ENCODE measurements at regions not wholly inside any gene's neighbourhood (a gene's known extent, or its start where the extent isn't known, plus 50 kb on each side); places are given as distances from the start of the nearest gene placed in this dataset.

DNA sequence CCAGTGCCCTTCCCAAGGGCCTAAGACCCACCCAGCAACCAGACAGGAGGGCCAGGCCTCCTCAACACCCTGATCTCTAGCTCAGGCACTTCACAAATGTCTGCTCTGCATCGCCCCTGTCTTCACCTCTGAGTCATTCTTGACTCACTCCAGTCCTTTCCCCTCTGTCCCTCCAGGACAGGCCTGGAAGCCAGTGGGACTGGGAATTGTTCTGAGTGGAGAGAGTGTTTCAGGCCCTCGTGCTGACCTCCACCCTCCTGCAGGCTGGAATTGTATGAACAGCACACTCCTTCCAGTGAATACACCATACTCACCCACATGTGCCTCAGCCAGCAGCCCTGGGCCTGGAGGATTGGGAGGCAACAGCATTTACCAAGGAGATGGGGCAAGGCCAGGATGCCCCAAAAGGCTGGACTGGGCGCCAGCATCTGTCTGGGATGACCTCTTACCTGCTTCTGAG lies 304.2 kb downstream of the CYP26B1 start:
- TF ChIP-seq POLR2AphosphoS5 (IDR thresholded peaks at IDR 0.05): no peak
- TF ChIP-seq, protein P1, sequence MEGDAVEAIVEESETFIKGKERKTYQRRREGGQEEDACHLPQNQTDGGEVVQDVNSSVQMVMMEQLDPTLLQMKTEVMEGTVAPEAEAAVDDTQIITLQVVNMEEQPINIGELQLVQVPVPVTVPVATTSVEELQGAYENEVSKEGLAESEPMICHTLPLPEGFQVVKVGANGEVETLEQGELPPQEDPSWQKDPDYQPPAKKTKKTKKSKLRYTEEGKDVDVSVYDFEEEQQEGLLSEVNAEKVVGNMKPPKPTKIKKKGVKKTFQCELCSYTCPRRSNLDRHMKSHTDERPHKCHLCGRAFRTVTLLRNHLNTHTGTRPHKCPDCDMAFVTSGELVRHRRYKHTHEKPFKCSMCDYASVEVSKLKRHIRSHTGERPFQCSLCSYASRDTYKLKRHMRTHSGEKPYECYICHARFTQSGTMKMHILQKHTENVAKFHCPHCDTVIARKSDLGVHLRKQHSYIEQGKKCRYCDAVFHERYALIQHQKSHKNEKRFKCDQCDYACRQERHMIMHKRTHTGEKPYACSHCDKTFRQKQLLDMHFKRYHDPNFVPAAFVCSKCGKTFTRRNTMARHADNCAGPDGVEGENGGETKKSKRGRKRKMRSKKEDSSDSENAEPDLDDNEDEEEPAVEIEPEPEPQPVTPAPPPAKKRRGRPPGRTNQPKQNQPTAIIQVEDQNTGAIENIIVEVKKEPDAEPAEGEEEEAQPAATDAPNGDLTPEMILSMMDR (IDR thresholded peaks at IDR 0.05): no peak
- TF ChIP-seq EP300 (IDR thresholded peaks at IDR 0.05): no peak
- no peak for TF ChIP-seq POLR2A (IDR thresholded peaks at IDR 0.05)
- no peak overlapping the region for H3K4me3 ChIP-seq
- no peaks in the 10 kb centered on the region for H3K9me3 ChIP-seq
- H3K27ac ChIP-seq: no peak overlapping the region
- H3K4me1 ChIP-seq: no peaks in the 10 kb centered on the region
- no peak for DNase-seq (ENCODE audit: low spot score in 2 of 2)
- no peaks in the 10 kb centered on the region for H3K27me3 ChIP-seq
- no peaks in the 10 kb centered on the region for H3K36me3 ChIP-seq
- WGBS: 69% methylated on average over 3 of the region's 3 CpGs

DNA sequence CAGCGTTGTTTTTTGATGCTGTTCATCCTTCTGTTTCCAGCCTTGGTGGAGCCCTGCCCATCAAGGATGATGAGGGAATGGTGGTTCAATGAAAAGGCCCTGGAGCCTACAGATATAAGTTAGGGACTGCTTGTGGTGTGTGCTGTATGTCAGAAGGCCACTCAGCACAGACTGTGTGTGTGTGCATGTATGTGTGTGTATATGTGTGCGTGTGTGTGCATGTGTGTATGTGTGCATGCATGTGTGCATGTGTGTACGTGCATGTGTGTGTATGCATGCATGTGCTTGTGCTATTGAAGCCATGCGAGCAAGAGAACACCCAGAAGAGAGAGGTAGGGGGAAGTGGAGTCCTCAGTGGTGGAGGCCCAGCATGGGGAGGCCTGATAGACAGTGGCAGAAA lies 304.9 kb downstream of the CYP26B1 start:
- WGBS: 98% methylated on average over 4 of the region's 4 CpGs
- DNase-seq (ENCODE audit: low spot score in 2 of 2): peak in 1 of 2 donors; percentile 2
- TF ChIP-seq, protein P1 (IDR thresholded peaks at IDR 0.05): no peak
- TF ChIP-seq EP300 (IDR thresholded peaks at IDR 0.05): no peak
- TF ChIP-seq POLR2A (IDR thresholded peaks at IDR 0.05): no peak
- TF ChIP-seq POLR2AphosphoS5 (IDR thresholded peaks at IDR 0.05): no peak

DNA sequence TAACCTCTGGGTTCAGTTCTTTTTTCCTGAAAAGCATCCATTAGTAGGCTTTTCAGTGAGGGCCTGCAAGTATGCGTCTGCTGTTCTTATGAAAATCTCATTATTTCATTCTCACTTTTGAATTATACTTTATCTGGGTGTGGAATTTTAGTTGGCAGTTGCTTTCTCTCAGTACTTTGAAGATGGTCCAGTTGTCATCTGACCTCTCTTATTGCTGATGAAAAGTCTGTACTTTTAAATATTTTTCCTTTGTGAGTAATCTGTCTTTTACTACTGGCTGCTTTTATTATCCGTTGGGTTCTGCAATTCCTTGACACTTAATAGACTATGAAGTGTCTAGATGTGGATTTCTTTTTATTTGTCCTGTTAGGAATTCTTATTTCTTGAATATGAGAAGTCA lies 307.8 kb downstream of the CYP26B1 start:
- H3K36me3 ChIP-seq: no peaks in the 10 kb centered on the region
- no peaks in the 10 kb centered on the region for H3K27me3 ChIP-seq
- H3K4me3 ChIP-seq: no peak overlapping the region
- TF ChIP-seq EP300 (IDR thresholded peaks at IDR 0.05): no peak
- TF ChIP-seq, protein P1 (IDR thresholded peaks at IDR 0.05): no peak
- TF ChIP-seq POLR2A (IDR thresholded peaks at IDR 0.05): no peak
- no peak for TF ChIP-seq POLR2AphosphoS5 (IDR thresholded peaks at IDR 0.05)
- H3K4me1 ChIP-seq: no peaks in the 10 kb centered on the region
- H3K27ac ChIP-seq: no peak overlapping the region
- WGBS: 59% methylated on average over 2 of the region's 2 CpGs
- H3K9me3 ChIP-seq: no peaks in the 10 kb centered on the region
- DNase-seq (ENCODE audit: low spot score in 2 of 2): no peak

More for the DNA sequence above, 304.9 kb downstream of the CYP26B1 start:
- Histone ChIP-seq H3K4me1 (no peaks in the 10 kb centered on the region), H3K27me3 (no peaks in the 10 kb centered on the region), H3K36me3 (no peaks in the 10 kb centered on the region), H3K27ac (no peak overlapping the region), H3K4me3 (no peak overlapping the region), H3K9me3 (no peaks in the 10 kb centered on the region)

DNA sequence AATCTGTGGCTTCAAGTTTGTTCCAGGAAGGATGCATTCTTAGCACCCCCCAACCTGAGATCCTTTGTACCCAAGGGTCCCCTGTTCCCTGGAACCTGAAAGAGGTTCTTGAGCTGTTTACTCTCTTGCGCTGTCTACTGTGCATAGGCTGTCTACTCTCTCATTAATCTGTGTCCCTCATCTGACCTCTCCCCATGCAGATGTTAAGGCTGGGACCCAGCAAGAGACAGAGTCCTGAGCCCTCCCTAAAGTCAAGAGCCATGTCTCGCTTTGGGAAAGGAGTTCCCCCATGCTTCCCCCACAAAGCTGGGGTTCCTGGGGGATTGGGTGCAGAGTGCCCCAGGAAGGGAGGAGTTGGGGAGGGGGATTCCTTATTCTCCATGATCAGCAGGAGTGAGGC lies 312.9 kb downstream of the CYP26B1 start:
- peaks cover 18% of the 10 kb centered on the region for H3K4me1 ChIP-seq
- no peak overlapping the region for H3K27ac ChIP-seq
- no peaks in the 10 kb centered on the region for H3K27me3 ChIP-seq
- 82% methylated on average over 2 of the region's 2 CpGs for WGBS
- no peaks in the 10 kb centered on the region for H3K36me3 ChIP-seq
- TF ChIP-seq POLR2AphosphoS5 (IDR thresholded peaks at IDR 0.05) (no peak), EP300 (IDR thresholded peaks at IDR 0.05) (no peak), POLR2A (IDR thresholded peaks at IDR 0.05) (no peak)
- TF ChIP-seq, protein P1 (IDR thresholded peaks at IDR 0.05): no peak
- H3K9me3 ChIP-seq: no peaks in the 10 kb centered on the region
- no peak overlapping the region for H3K4me3 ChIP-seq
- peak in 1 of 2 donors; percentile 40 for DNase-seq (ENCODE audit: low spot score in 2 of 2)

DNA sequence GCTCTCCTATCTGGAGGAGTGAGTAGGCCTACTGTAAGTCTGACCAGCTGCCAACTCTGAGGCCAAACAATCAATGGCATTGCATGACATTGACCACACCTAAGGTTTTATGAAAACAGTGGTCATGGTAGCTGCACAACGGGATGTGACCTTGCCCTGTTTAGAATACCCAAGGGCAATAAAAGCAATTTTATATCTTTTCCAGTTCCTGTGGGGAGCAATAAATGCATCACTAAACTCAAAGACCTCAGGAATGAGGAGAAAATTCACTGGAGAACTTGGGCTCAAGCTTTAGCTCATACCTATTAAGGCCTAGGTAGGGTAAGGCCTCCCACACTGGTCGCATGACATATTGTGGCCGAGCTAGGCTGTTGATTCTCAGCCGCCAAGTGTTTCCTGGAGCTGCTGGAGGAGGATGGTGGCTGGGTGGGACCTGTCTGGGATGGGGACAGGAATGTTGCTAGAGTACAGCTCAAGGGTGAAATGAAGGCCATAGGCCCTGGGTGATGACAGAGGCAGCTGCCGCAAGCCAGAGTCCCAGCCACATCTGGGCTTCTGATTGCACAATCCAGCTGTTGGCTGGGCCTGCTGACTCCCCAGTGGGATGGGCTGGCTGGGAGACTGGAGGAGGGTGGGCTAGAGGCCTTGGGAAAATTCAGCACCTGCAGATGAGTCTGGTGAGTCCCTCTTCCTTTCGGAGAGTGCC lies 313.7 kb downstream of the CYP26B1 start:
- peak; percentile 87 for DNase-seq (ENCODE audit: low spot score in 2 of 2)
- WGBS: 54% methylated on average over 6 of the region's 6 CpGs
- Histone ChIP-seq H3K4me1 (peaks cover 18% of the 10 kb centered on the region), H3K9me3 (no peaks in the 10 kb centered on the region), H3K27ac (peak overlapping the region; percentile 2), H3K36me3 (no peaks in the 10 kb centered on the region), H3K4me3 (no peak overlapping the region), H3K27me3 (no peaks in the 10 kb centered on the region)
- no peak for TF ChIP-seq EP300 (IDR thresholded peaks at IDR 0.05)
- peak; percentile 57 to 88 (median 82) for TF ChIP-seq POLR2AphosphoS5 (IDR thresholded peaks at IDR 0.05)
